Effector CD4-positive, alpha-beta T cell (primary cell): ENCODE measurements at regions not wholly inside any gene's neighbourhood (a gene's known extent, or its start where the extent isn't known, plus 50 kb on each side); places are given as distances from the start of the nearest gene placed in this dataset.
"Not testable (repeated sequence)": the region's sequence is repeated elsewhere in the genome, so short reads cannot be mapped to it uniquely, and the experiment has no call there.

Source experiments
- DNase-seq: peaks from one replicate; pipeline ENCODE4 v3.0.0-alpha.2; 2020

GRCh38 chr5:158473016-158473635 is 614.2 kb upstream of the CLINT1 start:
- DNase-seq, result no peak

GRCh38 chr5:158471535-158471924 is 612.6 kb upstream of the CLINT1 start:
- DNase-seq, result no peak

- DNase-seq, result no peak
These were observed 612.0 kb upstream of the CLINT1 start for GRCh38 chr5:158470764-158471534.

GRCh38 chr5:158468444-158468843 is 609.5 kb upstream of the CLINT1 start:
- no peak for DNase-seq

- DNase-seq, result no peak
These were observed 607.2 kb upstream of the CLINT1 start for GRCh38 chr5:158466191-158466590.

- DNase-seq, result no peak
These were observed 606.4 kb upstream of the CLINT1 start for GRCh38 chr5:158465086-158465972.

- no peak for DNase-seq
These were observed 605.4 kb upstream of the CLINT1 start for GRCh38 chr5:158464383-158464782.

- no peak for DNase-seq
These were observed 605.0 kb upstream of the CLINT1 start for GRCh38 chr5:158463938-158464337.

GRCh38 chr5:158463188-158463587 is 604.2 kb upstream of the CLINT1 start:
- no peak for DNase-seq

GRCh38 chr5:158462349-158463114 is 603.6 kb upstream of the CLINT1 start:
- no peak for DNase-seq

- no peak for DNase-seq
These were observed 602.4 kb upstream of the CLINT1 start for GRCh38 chr5:158461240-158461854.

- no peak for DNase-seq
These were observed 599.1 kb upstream of the CLINT1 start for GRCh38 chr5:158458086-158458485.

- no peak for DNase-seq
These were observed 597.8 kb upstream of the CLINT1 start for GRCh38 chr5:158456756-158457155.

- DNase-seq, result no peak
These were observed 597.3 kb upstream of the CLINT1 start for GRCh38 chr5:158456241-158456640.

GRCh38 chr5:158451993-158452672 is 593.2 kb upstream of the CLINT1 start:
- no peak for DNase-seq

GRCh38 chr5:158451203-158451992 is 592.5 kb upstream of the CLINT1 start:
- DNase-seq, result no peak

- no peak for DNase-seq
These were observed 591.8 kb upstream of the CLINT1 start for GRCh38 chr5:158450751-158451171.

- DNase-seq, result not testable (repeated sequence)
These were observed 587.8 kb upstream of the CLINT1 start for GRCh38 chr5:158446761-158447160.

GRCh38 chr5:158439204-158439603 is 580.3 kb upstream of the CLINT1 start:
- not testable (repeated sequence) for DNase-seq

GRCh38 chr5:158436271-158437065 is 577.5 kb upstream of the CLINT1 start:
- no peak for DNase-seq
